IPS-18a (cell line): ENCODE measurements at regions not wholly inside any gene's neighbourhood (a gene's known extent, or its start where the extent isn't known, plus 50 kb on each side); places are given as distances from the start of the nearest gene placed in this dataset.
A peak's percentile ranks its signal among the peaks of the same experiment; 100 is the strongest.
"Not testable (repeated sequence)": the region's sequence is repeated elsewhere in the genome, so short reads cannot be mapped to it uniquely, and the experiment has no call there.

Experiments
- H3K27ac ChIP-seq: one replicate; pipeline ENCODE4 v1.5.1; 2013; ENCODE audit warnings: low read length
- H3K27me3 ChIP-seq: one replicate; pipeline ENCODE4 v1.6.1; 2013; ENCODE audit warnings: mild to moderate bottlenecking, low read length; ENCODE audit not compliant: control insufficient read depth, insufficient read depth
- H3K36me3 ChIP-seq: one replicate; pipeline ENCODE4 v1.6.1; 2013; ENCODE audit warnings: low read depth, low read length; ENCODE audit not compliant: control insufficient read depth
- H3K4me1 ChIP-seq: one replicate; pipeline ENCODE4 v1.6.1; 2013; ENCODE audit warnings: low read depth, low read length; ENCODE audit not compliant: control insufficient read depth
- H3K4me3 ChIP-seq: one replicate; pipeline ENCODE4 v1.5.1; 2013; ENCODE audit warnings: low read length
- H3K9ac ChIP-seq: one replicate; pipeline ENCODE4 v1.6.1; 2013; ENCODE audit warnings: mild to moderate bottlenecking, low read length, moderate library complexity
- H3K9me3 ChIP-seq: one replicate; pipeline ENCODE4 v1.6.1; 2013; ENCODE audit warnings: low read depth, low read length; ENCODE audit not compliant: control insufficient read depth

DNA sequence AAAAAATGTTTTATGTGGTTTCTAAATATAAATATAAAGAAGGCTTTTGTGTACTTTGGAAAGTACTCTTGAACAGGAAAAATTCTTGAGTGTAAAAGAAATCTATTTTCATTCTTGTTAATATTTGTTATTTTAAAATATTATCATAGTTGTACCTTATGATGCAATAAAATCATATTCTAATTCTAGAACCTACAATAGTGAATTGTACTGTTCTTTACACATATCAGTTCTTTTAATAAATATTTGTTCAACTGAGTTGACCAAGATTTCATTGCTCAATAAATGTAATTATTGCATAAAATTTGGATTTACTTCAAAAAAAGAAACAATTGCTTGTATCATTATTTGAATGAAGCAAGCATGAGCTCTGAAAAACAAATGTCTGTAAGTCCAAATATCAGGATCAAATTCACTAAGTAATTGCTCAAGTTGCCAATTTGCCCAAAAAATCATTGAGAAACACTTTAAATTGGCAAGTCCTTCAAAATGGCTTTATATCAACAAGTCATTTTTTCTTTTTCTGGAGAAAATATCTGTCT, 191.6 kb upstream of the SLC16A7 start:
- no peaks in the 10 kb centered on the region for H3K36me3 ChIP-seq
- H3K9ac ChIP-seq = no peak overlapping the region
- H3K9me3 ChIP-seq = no peaks in the 10 kb centered on the region
- no peaks in the 10 kb centered on the region for H3K27me3 ChIP-seq
- no peak overlapping the region for H3K4me3 ChIP-seq
- H3K27ac ChIP-seq = no peak overlapping the region
- no peaks in the 10 kb centered on the region for H3K4me1 ChIP-seq

DNA sequence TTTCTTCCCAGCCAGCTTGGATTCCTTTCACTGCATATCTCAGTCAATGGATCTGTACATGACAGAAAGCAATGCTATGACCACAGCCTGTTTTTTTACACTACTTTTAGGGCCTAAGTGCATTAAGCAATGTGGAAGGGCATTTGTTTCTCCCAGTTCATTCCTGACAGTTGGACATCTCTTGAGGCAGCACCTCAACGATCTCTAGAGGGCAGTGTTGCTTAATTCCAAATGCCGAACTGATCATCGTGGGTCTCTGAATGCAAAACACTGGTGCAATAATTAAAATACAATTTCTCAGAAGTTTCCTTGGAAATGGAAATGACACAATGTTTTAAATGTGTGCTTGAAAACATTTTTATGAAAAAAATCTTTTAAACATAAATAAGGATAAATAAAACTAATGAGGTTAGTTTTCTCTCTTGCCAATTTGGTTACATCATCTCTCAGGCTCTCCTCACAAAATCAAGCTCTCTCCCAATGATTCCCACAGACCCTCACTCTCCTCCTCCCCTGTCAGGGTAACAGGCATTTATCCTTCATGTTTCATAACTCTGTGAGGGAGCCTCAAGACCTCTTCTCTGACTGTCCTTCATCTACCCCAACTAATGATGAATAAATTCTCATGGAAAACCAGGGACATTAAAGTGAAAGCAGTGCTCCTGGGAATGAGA, 192.4 kb upstream of the SLC16A7 start:
- H3K27me3 ChIP-seq = no peaks in the 10 kb centered on the region
- no peak overlapping the region for H3K4me3 ChIP-seq
- H3K4me1 ChIP-seq = no peaks in the 10 kb centered on the region
- no peaks in the 10 kb centered on the region for H3K36me3 ChIP-seq
- no peak overlapping the region for H3K27ac ChIP-seq
- peak overlapping the region; percentile 18 for H3K9ac ChIP-seq
- no peaks in the 10 kb centered on the region for H3K9me3 ChIP-seq

- H3K4me3 ChIP-seq = no peak overlapping the region
- H3K9ac ChIP-seq = no peak overlapping the region
- H3K4me1 ChIP-seq = no peaks in the 10 kb centered on the region
- no peak overlapping the region for H3K27ac ChIP-seq
- H3K27me3 ChIP-seq = no peaks in the 10 kb centered on the region
- H3K36me3 ChIP-seq = no peaks in the 10 kb centered on the region
- no peaks in the 10 kb centered on the region for H3K9me3 ChIP-seq
These were observed 194.0 kb upstream of the SLC16A7 start for GRCh38 chr12:59401862-59402261.

DNA sequence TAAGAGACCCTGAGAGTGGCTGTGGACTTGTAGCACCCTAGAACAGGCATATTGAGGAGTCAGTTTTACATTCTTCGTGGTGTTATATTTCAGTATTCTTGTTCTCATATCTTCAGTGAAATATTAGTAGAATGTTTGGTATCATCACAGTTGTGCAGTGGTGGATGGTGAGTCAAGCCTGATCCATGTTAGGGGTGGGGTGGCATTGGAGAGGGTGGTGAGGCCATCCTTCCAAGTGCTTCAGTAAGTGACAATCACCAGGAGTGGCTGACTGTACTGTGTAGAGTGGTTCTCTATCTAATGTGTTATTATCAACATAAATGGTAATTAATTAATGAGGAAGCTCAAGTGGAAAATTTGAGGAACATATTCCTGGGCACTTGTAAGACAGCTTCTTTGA, 197.7 kb upstream of the SLC16A7 start:
- no peak overlapping the region for H3K9ac ChIP-seq
- no peaks in the 10 kb centered on the region for H3K9me3 ChIP-seq
- no peaks in the 10 kb centered on the region for H3K4me1 ChIP-seq
- no peaks in the 10 kb centered on the region for H3K27me3 ChIP-seq
- H3K36me3 ChIP-seq = no peaks in the 10 kb centered on the region
- no peak overlapping the region for H3K27ac ChIP-seq
- no peak overlapping the region for H3K4me3 ChIP-seq

DNA sequence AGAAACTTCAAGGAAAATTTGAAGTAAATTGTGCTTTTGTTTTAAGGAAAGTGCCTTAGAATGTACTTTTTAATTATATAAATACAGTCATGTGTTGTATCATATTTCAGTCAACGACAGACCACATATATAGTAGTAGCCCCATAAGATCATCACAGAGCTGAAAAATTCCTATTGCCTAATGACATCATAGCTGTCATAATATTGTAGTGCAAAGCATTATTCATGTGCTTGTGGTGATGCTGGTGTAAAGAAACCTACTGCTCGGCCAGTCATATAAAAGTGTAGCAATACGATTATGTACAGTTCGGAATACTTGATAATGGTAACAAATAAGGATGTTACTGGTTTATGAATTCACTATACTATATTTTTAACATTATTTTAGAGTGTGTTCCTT, 198.9 kb upstream of the SLC16A7 start:
- H3K9ac ChIP-seq = no peak overlapping the region
- no peaks in the 10 kb centered on the region for H3K36me3 ChIP-seq
- H3K4me3 ChIP-seq = no peak overlapping the region
- no peaks in the 10 kb centered on the region for H3K27me3 ChIP-seq
- H3K27ac ChIP-seq = no peak overlapping the region
- H3K9me3 ChIP-seq = no peaks in the 10 kb centered on the region
- no peaks in the 10 kb centered on the region for H3K4me1 ChIP-seq

- H3K36me3 ChIP-seq = no peaks in the 10 kb centered on the region
- no peaks in the 10 kb centered on the region for H3K27me3 ChIP-seq
- no peak overlapping the region for H3K4me3 ChIP-seq
- no peaks in the 10 kb centered on the region for H3K9me3 ChIP-seq
- no peaks in the 10 kb centered on the region for H3K4me1 ChIP-seq
- no peak overlapping the region for H3K9ac ChIP-seq
- no peak overlapping the region for H3K27ac ChIP-seq
These were observed 199.3 kb upstream of the SLC16A7 start for GRCh38 chr12:59396519-59396918.

DNA sequence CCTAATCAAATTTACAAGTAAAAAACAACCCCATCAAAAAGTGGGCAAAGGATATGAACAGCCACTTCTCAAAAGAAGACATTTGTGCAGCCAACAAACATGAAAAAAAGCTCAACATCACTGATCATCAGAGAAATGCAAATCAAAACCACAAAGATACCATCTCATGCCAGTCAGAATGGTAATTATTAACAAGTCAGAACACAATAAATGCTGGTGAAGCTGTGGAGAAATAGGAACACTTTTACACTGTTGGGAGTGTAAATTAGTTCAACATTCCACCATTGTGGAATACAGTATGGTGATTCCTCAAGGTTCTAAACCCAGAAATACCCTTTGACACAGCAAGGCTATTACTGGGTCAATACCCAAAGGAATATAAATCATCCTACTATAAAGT, 200.5 kb upstream of the SLC16A7 start:
- H3K27me3 ChIP-seq, H3K9ac ChIP-seq, H3K36me3 ChIP-seq, H3K4me3 ChIP-seq, H3K9me3 ChIP-seq, H3K4me1 ChIP-seq, H3K27ac ChIP-seq: not testable (repeated sequence)

- Histone ChIP-seq H3K9ac (no peak overlapping the region), H3K4me1 (no peaks in the 10 kb centered on the region), H3K36me3 (no peaks in the 10 kb centered on the region), H3K27ac (no peak overlapping the region), H3K9me3 (no peaks in the 10 kb centered on the region), H3K27me3 (no peaks in the 10 kb centered on the region), H3K4me3 (no peak overlapping the region)
These were observed 202.3 kb upstream of the SLC16A7 start for GRCh38 chr12:59393506-59393905.

- no peaks in the 10 kb centered on the region for H3K9me3 ChIP-seq
- H3K4me1 ChIP-seq = no peaks in the 10 kb centered on the region
- H3K27me3 ChIP-seq = no peaks in the 10 kb centered on the region
- H3K27ac ChIP-seq = no peak overlapping the region
- H3K36me3 ChIP-seq = no peaks in the 10 kb centered on the region
- no peak overlapping the region for H3K9ac ChIP-seq
- H3K4me3 ChIP-seq = no peak overlapping the region
These were observed 205.8 kb upstream of the SLC16A7 start for GRCh38 chr12:59389968-59390576.

DNA sequence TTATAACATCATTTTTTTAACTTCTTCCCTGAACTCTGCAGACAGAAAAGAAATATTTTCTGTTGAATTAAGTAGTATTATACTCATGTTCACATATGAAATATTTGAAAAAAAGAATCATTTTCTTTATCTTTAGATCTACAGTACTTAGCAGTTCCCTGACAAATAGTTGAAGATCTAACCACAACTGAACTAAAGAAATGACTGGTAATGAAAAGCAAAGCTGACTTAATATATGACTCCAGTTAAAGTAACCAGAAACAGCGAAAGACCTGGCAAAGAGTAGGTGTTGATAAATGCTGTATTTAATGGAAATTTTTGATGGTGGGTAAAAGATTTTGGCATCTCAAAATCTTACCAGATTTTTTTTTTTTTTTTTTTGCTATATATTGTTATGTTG, 207.1 kb upstream of the SLC16A7 start:
- Histone ChIP-seq H3K4me3 (no peak overlapping the region), H3K36me3 (no peaks in the 10 kb centered on the region), H3K9me3 (no peaks in the 10 kb centered on the region), H3K27me3 (no peaks in the 10 kb centered on the region), H3K27ac (no peak overlapping the region), H3K4me1 (no peaks in the 10 kb centered on the region), H3K9ac (no peak overlapping the region)

GRCh38 chr12:59388176-59388575, 207.7 kb upstream of the SLC16A7 start:
- H3K9me3 ChIP-seq = no peaks in the 10 kb centered on the region
- H3K27me3 ChIP-seq = no peaks in the 10 kb centered on the region
- no peak overlapping the region for H3K27ac ChIP-seq
- H3K4me1 ChIP-seq = peaks cover 4% of the 10 kb centered on the region
- no peak overlapping the region for H3K9ac ChIP-seq
- no peaks in the 10 kb centered on the region for H3K36me3 ChIP-seq
- no peak overlapping the region for H3K4me3 ChIP-seq

- no peaks in the 10 kb centered on the region for H3K27me3 ChIP-seq
- no peaks in the 10 kb centered on the region for H3K36me3 ChIP-seq
- no peak overlapping the region for H3K4me3 ChIP-seq
- peaks cover 15% of the 10 kb centered on the region for H3K4me1 ChIP-seq
- no peak overlapping the region for H3K27ac ChIP-seq
- H3K9me3 ChIP-seq = no peaks in the 10 kb centered on the region
- no peak overlapping the region for H3K9ac ChIP-seq
These were observed 209.6 kb upstream of the SLC16A7 start for GRCh38 chr12:59386236-59386635.
